DMS114 treated with DMSO at 0.1 percent for 48 hours (cell line): ENCODE measurements at regions not wholly inside any gene's neighbourhood (a gene's known extent, or its start where the extent isn't known, plus 50 kb on each side); places are given as distances from the start of the nearest gene placed in this dataset.
"Not testable (repeated sequence)": the region's sequence is repeated elsewhere in the genome, so short reads cannot be mapped to it uniquely, and the experiment has no call there.

Source experiments
- DNase-seq: peaks from one replicate; lab custom pipeline; 2025; ENCODE audit not compliant: unreplicated experiment; lab: John Stamatoyannopoulos, UW

- DNase-seq, result no peak
Measured at GRCh38 chr6:139525415-139525814, 151.0 kb upstream of the CITED2 start.

GRCh38 chr6:139523986-139524385 is 149.5 kb upstream of the CITED2 start:
- no peak for DNase-seq

GRCh38 chr6:139522511-139523220 is 148.2 kb upstream of the CITED2 start:
- no peak for DNase-seq

GRCh38 chr6:139521338-139521737 is 146.9 kb upstream of the CITED2 start:
- DNase-seq, result no peak

GRCh38 chr6:139520321-139520768 is 145.9 kb upstream of the CITED2 start:
- no peak for DNase-seq

GRCh38 chr6:139519571-139520031 is 145.2 kb upstream of the CITED2 start:
- DNase-seq, result no peak

GRCh38 chr6:139519097-139519496 is 144.6 kb upstream of the CITED2 start:
- DNase-seq, result no peak

- DNase-seq, result no peak
Measured at GRCh38 chr6:139518556-139519091, 144.2 kb upstream of the CITED2 start.

GRCh38 chr6:139517998-139518555 is 143.6 kb upstream of the CITED2 start:
- DNase-seq, result not testable (repeated sequence)

GRCh38 chr6:139515511-139515910 is 141.1 kb upstream of the CITED2 start:
- no peak for DNase-seq

GRCh38 chr6:139514819-139515218 is 140.4 kb upstream of the CITED2 start:
- no peak for DNase-seq

GRCh38 chr6:139510040-139510790 is 135.8 kb upstream of the CITED2 start:
- no peak for DNase-seq

- no peak for DNase-seq
Measured at GRCh38 chr6:139509167-139509566, 134.7 kb upstream of the CITED2 start.

- no peak for DNase-seq
Measured at GRCh38 chr6:139508576-139508975, 134.1 kb upstream of the CITED2 start.

- no peak for DNase-seq
Measured at GRCh38 chr6:139508023-139508422, 133.6 kb upstream of the CITED2 start.

GRCh38 chr6:139500977-139501376 is 126.5 kb upstream of the CITED2 start:
- no peak for DNase-seq

GRCh38 chr6:139498715-139499114 is 124.3 kb upstream of the CITED2 start:
- DNase-seq, result no peak

GRCh38 chr6:139497345-139497961 is 123.0 kb upstream of the CITED2 start:
- no peak for DNase-seq

GRCh38 chr6:139496654-139497344 is 122.4 kb upstream of the CITED2 start:
- no peak for DNase-seq

- no peak for DNase-seq
Measured at GRCh38 chr6:139494376-139494990, 120.0 kb upstream of the CITED2 start.
